ENCODE measurements at regions not wholly inside any gene's neighbourhood (a gene's known extent, or its start where the extent isn't known, plus 50 kb on each side); places are given as distances from the start of the nearest gene placed in this dataset.

GRCh38 chr15:31463521-31464102 is 137.0 kb downstream of the KLF13 start:
- TF ChIP-seq EZH2 (IDR thresholded peaks at IDR 0.05; ENCODE audit: insufficient read depth, poor library complexity, severe bottlenecking) (no peak), EZH2phosphoT487 (IDR thresholded peaks at IDR 0.05; ENCODE audit: insufficient read depth, low read depth) (no peak)

Measured in GM23248 (cell line).